DOHH2 (cell line): ENCODE measurements at regions not wholly inside any gene's neighbourhood (a gene's known extent, or its start where the extent isn't known, plus 50 kb on each side); places are given as distances from the start of the nearest gene placed in this dataset.

Source experiments
- H3F3A ChIP-seq: fragments of 200-600 bp; sonication (generic), shearing (Covaris generic); 2 replicates; pipeline ENCODE4 v1.6.0; 2016; ENCODE audit warnings: antibody characterized with exemption, mild to moderate bottlenecking; ENCODE audit not compliant: control insufficient read depth, insufficient read depth
- H3K27ac ChIP-seq: fragments of 200-600 bp; sonication (generic); 2 replicates; pipeline ENCODE4 v1.5.1; 2014; ENCODE audit warnings: low read depth, mild to moderate bottlenecking, low read length, moderate library complexity
- H3K27me3 ChIP-seq: fragments of 200-600 bp; sonication (generic); 2 replicates; pipeline ENCODE4 v1.6.1; 2014; ENCODE audit warnings: mild to moderate bottlenecking, low read length, mixed read lengths; ENCODE audit not compliant: control insufficient read depth
- H3K36me3 ChIP-seq: fragments of 200-600 bp; sonication (generic); 2 replicates; pipeline ENCODE4 v1.6.1; 2014; ENCODE audit warnings: mild to moderate bottlenecking, low read length, moderate library complexity, mixed read lengths; ENCODE audit not compliant: control insufficient read depth
- H3K4me1 ChIP-seq: fragments of 200-600 bp; sonication (generic); 2 replicates; pipeline ENCODE4 v1.6.1; 2014; ENCODE audit warnings: mild to moderate bottlenecking, low read length, mixed read lengths; ENCODE audit not compliant: control insufficient read depth
- H3K4me2 ChIP-seq: fragments of 200-600 bp; sonication (generic); 2 replicates; pipeline ENCODE4 v1.6.0; 2014; ENCODE audit warnings: mild to moderate bottlenecking, low read length, moderate library complexity
- H3K4me3 ChIP-seq: fragments of 200-600 bp; sonication (generic); 2 replicates; pipeline ENCODE4 v1.5.1; 2014; ENCODE audit warnings: mild to moderate bottlenecking, low read length, mixed read lengths
- H3K79me2 ChIP-seq: fragments of 200-600 bp; sonication (generic); 2 replicates; pipeline ENCODE4 v1.6.1; 2014; ENCODE audit warnings: mild to moderate bottlenecking, low read length, mixed read lengths; ENCODE audit not compliant: control insufficient read depth
- H3K9me2 ChIP-seq: fragments of 200-600 bp; sonication (generic); replicated peaks from 2 replicates; pipeline ENCODE4 v1.6.1; 2014; ENCODE audit warnings: mild to moderate bottlenecking, low read length, mixed read lengths; ENCODE audit not compliant: control insufficient read depth
- H3K9me3 ChIP-seq: fragments of 200-600 bp; sonication (generic); 2 replicates; pipeline ENCODE4 v1.6.1; 2014; ENCODE audit warnings: antibody characterized with exemption, low read length, mixed read lengths; ENCODE audit not compliant: control insufficient read depth, insufficient read depth
- H4K20me1 ChIP-seq: fragments of 200-600 bp; sonication (generic); 2 replicates; pipeline ENCODE4 v1.6.0; 2014; ENCODE audit warnings: low read depth, mild to moderate bottlenecking, antibody characterized with exemption, low read length, moderate library complexity; ENCODE audit not compliant: control insufficient read depth, insufficient read depth
- CTCF ChIP-seq: fragments of 200-600 bp; sonication (generic); IDR thresholded peaks from one replicate; pipeline ENCODE4 v1.5.1; 2014; ENCODE audit warnings: antibody characterized with exemption, mild to moderate bottlenecking, low read depth, low read length; ENCODE audit not compliant: poor library complexity, severe bottlenecking
- EZH2phosphoT487 ChIP-seq: fragments of 200-600 bp; sonication (generic); IDR thresholded peaks from 2 replicates; pipeline ENCODE4 v1.6.1; 2017; ENCODE audit warnings: borderline replicate concordance, mild to moderate bottlenecking, antibody characterized with exemption, low read length, moderate library complexity, mixed read lengths

- H4K20me1 ChIP-seq: no peaks in the 10 kb centered on the region
- H3K9me2 ChIP-seq: no peaks in the 10 kb centered on the region
- no peak overlapping the region for H3K27ac ChIP-seq
- H3K4me3 ChIP-seq: no peak overlapping the region
- no peak overlapping the region for H3K4me2 ChIP-seq
- H3K79me2 ChIP-seq: no peaks in the 10 kb centered on the region
- H3F3A ChIP-seq: no peaks in the 10 kb centered on the region
- H3K27me3 ChIP-seq: 0 out of 2 replicates have a peak, but pooled peaks cover 6% of the 10 kb centered on the region
- H3K36me3 ChIP-seq: no peaks in the 10 kb centered on the region
- TF ChIP-seq EZH2phosphoT487: no peak
- no peak for TF ChIP-seq CTCF
- no peaks in the 10 kb centered on the region for H3K9me3 ChIP-seq
- no peaks in the 10 kb centered on the region for H3K4me1 ChIP-seq
These were observed 502.1 kb downstream of the MN1 start for GRCh38 chr22:27299181-27300085.

GRCh38 chr22:27300536-27301285 lies 500.8 kb downstream of the MN1 start:
- H3K9me2 ChIP-seq: no peaks in the 10 kb centered on the region
- no peaks in the 10 kb centered on the region for H3K4me1 ChIP-seq
- no peaks in the 10 kb centered on the region for H3K79me2 ChIP-seq
- no peak overlapping the region for H3K27ac ChIP-seq
- H3K4me2 ChIP-seq: no peak overlapping the region
- no peaks in the 10 kb centered on the region for H3F3A ChIP-seq
- no peaks in the 10 kb centered on the region for H3K9me3 ChIP-seq
- H3K27me3 ChIP-seq: 0 out of 2 replicates have a peak, but pooled peaks cover 6% of the 10 kb centered on the region
- H4K20me1 ChIP-seq: no peaks in the 10 kb centered on the region
- H3K4me3 ChIP-seq: no peak overlapping the region
- TF ChIP-seq CTCF: no peak
- no peaks in the 10 kb centered on the region for H3K36me3 ChIP-seq

- Histone ChIP-seq H3F3A (no peaks in the 10 kb centered on the region), H3K36me3 (no peaks in the 10 kb centered on the region), H3K9me2 (no peaks in the 10 kb centered on the region), H3K4me2 (no peak overlapping the region), H3K4me3 (no peak overlapping the region), H3K27me3 (0 out of 2 replicates have a peak, but pooled peaks cover 3% of the 10 kb centered on the region), H3K27ac (no peak overlapping the region), H3K4me1 (peaks cover 3% of the 10 kb centered on the region), H3K9me3 (no peaks in the 10 kb centered on the region), H3K79me2 (no peaks in the 10 kb centered on the region), H4K20me1 (no peaks in the 10 kb centered on the region)
- TF ChIP-seq EZH2phosphoT487 (no peak), CTCF (no peak)
These were observed 499.1 kb downstream of the MN1 start for GRCh38 chr22:27302501-27302900.
